ENCODE measurements at regions not wholly inside any gene's neighbourhood (a gene's known extent, or its start where the extent isn't known, plus 50 kb on each side); places are given as distances from the start of the nearest gene placed in this dataset.
"Not testable (repeated sequence)": the region's sequence is repeated elsewhere in the genome, so short reads cannot be mapped to it uniquely, and the experiment has no call there.

DNA sequence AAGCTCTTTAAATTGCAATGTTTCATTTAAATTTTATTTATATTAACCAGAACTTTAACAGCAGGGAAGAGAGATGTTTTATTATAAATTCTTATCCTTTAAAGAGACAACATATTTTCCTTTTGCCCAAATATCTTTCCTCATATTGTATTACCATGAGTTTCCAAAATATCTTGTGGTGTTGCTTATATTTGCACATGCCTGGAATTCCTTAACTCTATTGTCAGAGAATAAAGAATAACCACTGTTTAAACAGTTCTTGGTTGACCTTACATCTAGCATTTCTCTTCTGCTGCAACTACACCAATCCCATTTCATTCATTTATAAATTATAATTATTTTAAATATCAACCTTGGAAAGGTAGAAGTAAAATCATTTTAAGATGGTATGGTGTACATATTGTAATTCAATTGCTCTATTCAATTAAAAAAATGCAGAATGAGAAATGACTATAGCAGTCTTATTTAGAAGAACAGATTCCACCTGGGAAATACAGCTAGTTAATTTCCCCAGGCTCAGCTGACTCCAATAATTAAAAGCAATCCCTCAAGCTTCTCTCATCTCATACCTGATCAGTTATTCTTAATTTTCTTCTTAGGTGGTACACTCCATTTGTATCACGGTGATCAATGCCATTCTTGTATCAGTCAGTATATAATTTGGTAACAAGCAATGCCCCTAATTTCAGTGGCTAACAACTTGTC lies 923.3 kb downstream of the KCNA4 start:
- no peak for ATAC-seq (replicated peaks in 1 of 2)
- Mint-ChIP-seq H3K36me3 (ENCODE audit: insufficient read depth in 2 of 2) (no peaks in the 10 kb centered on the region), H3K27me3 (ENCODE audit: low read depth) (no peaks in the 10 kb centered on the region), H3K27ac (no peak overlapping the region), H3K4me1 (ENCODE audit: low read depth) (no peaks in the 10 kb centered on the region), H3K9me3 (peaks cover 0 to 12% of the 10 kb centered on the region in 2 donors), H3K4me3 (no peak overlapping the region)
- DNase-seq: no peak

DNA sequence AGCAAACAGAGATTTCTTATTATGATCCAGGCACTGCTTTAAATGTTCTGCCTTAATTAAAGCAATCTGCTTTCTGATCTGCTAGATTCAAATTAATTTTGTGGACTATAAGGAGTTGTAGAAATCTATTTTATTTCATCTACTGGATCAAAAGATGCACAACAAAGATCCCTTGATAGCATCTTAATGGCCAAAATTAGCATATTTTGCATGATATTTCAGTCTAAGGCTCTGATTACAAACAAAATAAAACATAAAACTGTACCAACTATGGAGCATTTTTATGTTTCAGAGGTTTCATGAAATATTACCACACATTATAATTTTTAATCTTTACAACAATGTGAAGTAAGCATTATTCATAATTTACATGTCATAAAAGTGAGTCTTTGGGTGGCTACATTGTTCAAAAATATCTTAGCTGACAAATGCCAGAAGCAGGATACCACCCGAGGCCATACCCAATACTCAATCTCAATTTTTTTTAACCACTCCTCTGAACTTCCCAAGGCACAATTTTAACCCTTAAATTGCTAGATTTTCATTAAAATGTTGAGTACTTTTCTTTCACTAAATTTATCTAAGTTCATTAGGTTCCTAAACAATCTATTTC lies 929.5 kb downstream of the KCNA4 start:
- H3K27ac Mint-ChIP-seq: no peak overlapping the region
- no peak overlapping the region for H3K4me3 Mint-ChIP-seq
- H3K27me3 Mint-ChIP-seq (ENCODE audit: low read depth): no peaks in the 10 kb centered on the region
- H3K9me3 Mint-ChIP-seq: peaks cover 2 to 8% of the 10 kb centered on the region in 2 donors
- ATAC-seq (replicated peaks in 1 of 2): no peak
- H3K4me1 Mint-ChIP-seq (ENCODE audit: low read depth): no peaks in the 10 kb centered on the region
- H3K36me3 Mint-ChIP-seq (ENCODE audit: insufficient read depth in 2 of 2): no peaks in the 10 kb centered on the region
- no peak for DNase-seq

DNA sequence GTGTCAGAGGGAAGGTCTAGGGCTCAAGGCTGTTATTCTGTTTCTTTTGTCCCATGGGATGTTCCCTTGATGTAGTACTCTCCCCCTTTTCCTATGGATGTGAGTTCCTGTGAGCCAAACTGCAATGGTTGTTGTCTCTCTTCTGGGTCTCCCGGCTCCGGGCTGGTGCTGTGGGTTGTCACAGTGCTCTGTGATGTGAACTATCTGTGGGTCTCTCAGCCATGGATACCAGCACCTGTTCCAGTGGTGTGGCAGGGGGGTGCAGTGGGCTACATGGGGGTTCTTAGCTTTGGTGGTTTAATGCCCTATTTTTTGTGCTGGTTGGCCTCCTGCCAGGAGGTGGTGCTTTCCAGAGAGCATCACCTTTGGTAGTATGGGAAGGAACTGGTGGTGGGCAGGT lies 941.1 kb downstream of the KCNA4 start:
- ATAC-seq (replicated peaks in 1 of 2): no peak
- Mint-ChIP-seq H3K9me3 (peaks cover 22 to 27% of the 10 kb centered on the region in 2 donors), H3K4me3 (no peak overlapping the region), H3K36me3 (ENCODE audit: insufficient read depth in 2 of 2) (no peaks in the 10 kb centered on the region), H3K27ac (no peak overlapping the region), H3K27me3 (ENCODE audit: low read depth) (no peaks in the 10 kb centered on the region), H3K4me1 (ENCODE audit: low read depth) (no peaks in the 10 kb centered on the region)
- DNase-seq: no peak

DNA sequence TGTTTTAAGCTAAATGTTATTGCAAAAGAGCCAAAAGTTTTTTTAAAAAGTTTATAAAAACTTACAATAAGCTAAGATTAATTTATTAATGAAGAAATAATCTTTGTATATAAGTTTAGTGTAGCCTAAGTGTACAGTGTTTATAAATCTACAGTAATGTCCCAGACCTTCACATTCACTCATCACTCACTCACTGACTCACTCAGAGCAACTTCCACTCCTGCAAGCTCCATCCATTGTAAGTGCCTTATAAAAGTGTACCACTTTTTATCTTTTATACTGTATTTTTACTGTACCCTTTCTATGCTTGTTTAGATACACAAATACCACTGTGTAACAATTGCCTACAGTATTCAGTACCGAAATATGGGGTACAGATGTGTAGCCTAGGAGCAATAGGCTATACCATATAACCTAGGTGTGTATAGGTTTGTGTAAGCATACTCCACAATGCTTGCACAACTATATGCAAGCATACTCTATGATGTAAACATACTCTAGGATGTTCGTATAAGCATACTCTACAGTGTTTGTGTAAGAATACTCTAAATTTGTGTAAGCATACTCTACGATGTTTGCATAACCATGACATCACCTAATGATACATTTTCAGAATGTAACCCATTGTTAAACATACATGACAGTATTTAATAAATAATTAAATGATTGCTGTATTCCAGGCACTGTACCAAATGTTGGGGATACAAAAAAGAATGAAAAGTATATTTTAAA lies 953.0 kb downstream of the KCNA4 start:
- DNase-seq (no peak), ATAC-seq (replicated peaks in 1 of 2) (no peak)
- no peaks in the 10 kb centered on the region for H3K27me3 Mint-ChIP-seq (ENCODE audit: low read depth)
- H3K27ac Mint-ChIP-seq: no peak overlapping the region
- H3K4me3 Mint-ChIP-seq: no peak overlapping the region
- H3K9me3 Mint-ChIP-seq: peaks cover 2 to 3% of the 10 kb centered on the region in 2 donors
- no peaks in the 10 kb centered on the region for H3K4me1 Mint-ChIP-seq (ENCODE audit: low read depth)
- H3K36me3 Mint-ChIP-seq (ENCODE audit: insufficient read depth in 2 of 2): no peaks in the 10 kb centered on the region

DNA sequence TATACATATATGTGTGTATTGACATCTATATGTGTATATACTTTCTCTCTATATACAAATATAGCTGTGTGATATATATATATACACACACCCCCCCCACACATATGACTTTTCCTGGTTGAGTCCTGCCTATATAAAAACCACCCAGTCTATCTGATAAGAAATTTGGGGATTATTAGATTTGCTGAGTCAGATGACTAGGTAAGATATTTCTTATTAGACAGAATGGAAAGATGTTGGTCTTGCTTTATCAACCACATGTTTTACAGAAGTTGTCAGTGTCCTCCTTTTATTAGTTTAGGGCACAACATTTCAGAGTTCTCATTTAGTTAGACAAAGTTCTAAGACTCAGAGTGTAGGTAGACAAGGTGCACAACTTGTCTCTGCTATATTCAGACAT lies 953.3 kb downstream of the METTL15 start:
- Mint-ChIP-seq H3K27ac (no peak overlapping the region), H3K36me3 (ENCODE audit: insufficient read depth in 2 of 2) (no peaks in the 10 kb centered on the region), H3K4me3 (no peak overlapping the region), H3K27me3 (ENCODE audit: low read depth) (no peaks in the 10 kb centered on the region), H3K4me1 (ENCODE audit: low read depth) (no peaks in the 10 kb centered on the region), H3K9me3 (peaks cover 6 to 8% of the 10 kb centered on the region in 2 donors)
- no peak for DNase-seq
- no peak for ATAC-seq (replicated peaks in 1 of 2)

DNA sequence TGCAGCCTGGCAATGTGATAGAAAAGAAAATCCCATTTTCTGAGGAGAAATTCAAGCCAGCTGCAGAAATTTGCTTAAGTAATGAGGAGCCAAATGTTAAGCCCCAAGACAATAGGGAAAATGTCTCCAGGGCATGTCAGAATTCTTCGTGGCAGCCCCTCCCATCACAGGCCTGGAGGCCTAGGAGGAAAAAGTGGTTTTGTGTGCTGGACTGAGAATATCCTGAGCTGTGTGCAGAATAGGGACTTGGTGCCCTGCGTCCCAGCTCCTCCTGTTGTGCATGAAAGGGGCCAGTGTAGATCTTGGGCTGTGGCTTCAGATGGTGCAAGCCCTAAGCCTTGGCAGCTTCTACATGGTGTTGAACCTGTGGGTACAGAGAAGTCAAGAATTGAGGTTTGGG lies 948.3 kb downstream of the METTL15 start:
- not testable (repeated sequence) for DNase-seq; H3K27ac Mint-ChIP-seq; H3K4me3 Mint-ChIP-seq; ATAC-seq (replicated peaks in 1 of 2); H3K36me3 Mint-ChIP-seq (ENCODE audit: insufficient read depth in 2 of 2); H3K4me1 Mint-ChIP-seq (ENCODE audit: low read depth); H3K27me3 Mint-ChIP-seq (ENCODE audit: low read depth)
- H3K9me3 Mint-ChIP-seq: peaks cover 10 to 11% of the 10 kb centered on the region in 2 donors

DNA sequence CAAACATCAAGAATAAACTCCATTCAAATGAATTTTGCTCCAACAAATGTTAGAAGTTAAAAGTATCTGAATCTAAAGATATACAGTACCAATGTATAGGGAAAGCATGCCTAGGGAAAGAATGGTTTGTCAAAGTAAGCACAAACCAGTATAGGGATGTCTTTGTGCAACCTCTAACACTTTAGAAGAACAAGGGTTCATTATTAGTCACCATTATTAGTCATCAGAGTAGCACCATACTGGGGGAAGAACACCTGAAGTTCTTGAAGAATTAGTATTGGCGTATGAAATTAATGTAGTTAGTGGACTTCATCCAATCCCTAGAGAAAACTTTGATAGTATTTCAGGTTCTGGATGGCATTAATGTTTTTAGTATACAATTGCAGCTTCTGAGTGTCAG lies 943.7 kb downstream of the METTL15 start:
- Mint-ChIP-seq H3K27me3 (ENCODE audit: low read depth) (no peaks in the 10 kb centered on the region), H3K9me3 (peaks cover 8 to 15% of the 10 kb centered on the region in 2 donors), H3K27ac (no peak overlapping the region), H3K36me3 (ENCODE audit: insufficient read depth in 2 of 2) (no peaks in the 10 kb centered on the region), H3K4me1 (ENCODE audit: low read depth) (no peaks in the 10 kb centered on the region), H3K4me3 (no peak overlapping the region)
- DNase-seq (no peak), ATAC-seq (replicated peaks in 1 of 2) (no peak)

DNA sequence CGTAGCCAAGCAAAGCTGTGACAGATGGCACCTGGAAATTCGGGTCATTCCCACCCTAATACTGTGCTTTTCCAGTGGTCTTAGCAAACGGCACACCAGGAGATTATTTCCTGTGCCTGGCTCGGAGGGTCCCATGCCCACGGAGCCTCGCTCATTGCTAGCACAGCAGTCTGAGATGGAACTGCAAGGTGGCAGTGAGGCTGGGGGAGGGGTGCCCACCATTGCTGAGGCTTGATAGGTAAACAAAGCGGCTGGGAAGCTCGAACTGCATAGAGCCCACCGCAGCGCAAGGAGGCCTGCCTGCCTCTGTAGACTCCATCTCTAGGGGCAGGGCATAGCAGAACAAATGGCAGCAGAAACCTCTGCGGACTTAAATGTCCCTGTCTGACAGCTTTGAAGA lies 942.8 kb downstream of the METTL15 start:
- peaks cover 7 to 13% of the 10 kb centered on the region in 2 donors for H3K9me3 Mint-ChIP-seq
- not testable (repeated sequence) for H3K27ac Mint-ChIP-seq; DNase-seq; H3K4me1 Mint-ChIP-seq (ENCODE audit: low read depth); ATAC-seq (replicated peaks in 1 of 2); H3K27me3 Mint-ChIP-seq (ENCODE audit: low read depth); H3K36me3 Mint-ChIP-seq (ENCODE audit: insufficient read depth in 2 of 2); H3K4me3 Mint-ChIP-seq

DNA sequence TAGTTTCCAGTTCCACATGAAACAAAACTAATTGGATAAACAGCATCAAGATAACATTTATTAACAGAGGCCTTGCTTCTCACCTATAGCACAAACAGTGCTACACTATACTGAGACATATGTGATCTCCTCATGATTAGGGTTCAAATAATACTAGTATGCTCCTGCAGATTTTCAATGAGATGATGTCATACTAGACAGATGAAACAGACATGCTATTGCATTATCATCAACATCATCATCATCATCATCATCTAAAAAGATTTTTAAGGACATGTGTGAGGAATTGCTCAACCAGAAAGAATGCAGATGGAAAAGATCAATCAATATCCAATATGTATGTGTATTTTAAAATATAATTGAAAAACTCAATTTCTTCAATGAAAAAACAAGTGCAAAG lies 932.3 kb downstream of the METTL15 start:
- peaks cover 2 to 4% of the 10 kb centered on the region in 2 donors for H3K36me3 Mint-ChIP-seq (ENCODE audit: insufficient read depth in 2 of 2)
- H3K4me1 Mint-ChIP-seq (ENCODE audit: low read depth): no peaks in the 10 kb centered on the region
- no peak overlapping the region for H3K27ac Mint-ChIP-seq
- no peaks in the 10 kb centered on the region for H3K27me3 Mint-ChIP-seq (ENCODE audit: low read depth)
- H3K4me3 Mint-ChIP-seq: no peak overlapping the region
- ATAC-seq (replicated peaks in 1 of 2) (no peak), DNase-seq (no peak)
- peaks cover 11 to 16% of the 10 kb centered on the region in 2 donors for H3K9me3 Mint-ChIP-seq

DNA sequence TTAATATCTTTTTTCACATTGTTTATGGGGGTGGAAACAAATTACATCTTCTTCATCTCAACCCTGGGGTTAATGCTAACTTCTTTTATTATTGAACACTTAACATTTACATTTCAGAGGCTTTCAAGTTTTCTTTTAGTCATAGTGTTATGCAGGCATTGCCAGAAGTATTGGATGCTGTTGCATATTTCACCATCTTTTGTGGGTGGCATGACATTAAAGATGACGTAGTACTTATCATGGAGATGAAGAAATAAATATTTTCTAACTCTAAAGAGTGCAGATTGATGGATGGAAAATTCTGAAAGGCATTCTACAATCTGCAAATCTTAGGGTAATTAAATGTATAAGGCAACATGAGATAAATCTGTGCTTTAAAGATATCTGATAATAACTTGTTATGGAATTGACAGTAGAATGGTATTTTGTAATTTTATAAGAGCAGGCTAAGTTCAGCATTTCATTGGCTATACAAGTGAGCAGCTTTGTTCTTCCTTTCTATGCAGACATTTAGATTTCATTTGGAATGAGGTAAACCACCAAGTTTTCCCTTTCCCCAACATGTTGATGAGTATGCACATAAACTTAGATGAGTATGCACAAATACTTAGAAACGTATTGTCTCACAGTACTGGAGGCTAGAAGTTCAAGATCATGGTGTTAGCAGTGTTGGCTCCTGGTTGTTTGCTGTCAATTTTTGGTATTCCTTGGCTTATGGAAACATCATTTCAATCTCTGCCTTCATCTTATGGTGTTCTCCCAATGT lies 924.4 kb downstream of the METTL15 start:
- Mint-ChIP-seq H3K27ac (no peak overlapping the region), H3K27me3 (ENCODE audit: low read depth) (no peaks in the 10 kb centered on the region), H3K36me3 (ENCODE audit: insufficient read depth in 2 of 2) (peaks cover 2% of the 10 kb centered on the region in 2 donors), H3K9me3 (peaks cover 15 to 20% of the 10 kb centered on the region in 2 donors), H3K4me3 (no peak overlapping the region), H3K4me1 (ENCODE audit: low read depth) (no peaks in the 10 kb centered on the region)
- ATAC-seq (replicated peaks in 1 of 2) (no peak), DNase-seq (no peak)

DNA sequence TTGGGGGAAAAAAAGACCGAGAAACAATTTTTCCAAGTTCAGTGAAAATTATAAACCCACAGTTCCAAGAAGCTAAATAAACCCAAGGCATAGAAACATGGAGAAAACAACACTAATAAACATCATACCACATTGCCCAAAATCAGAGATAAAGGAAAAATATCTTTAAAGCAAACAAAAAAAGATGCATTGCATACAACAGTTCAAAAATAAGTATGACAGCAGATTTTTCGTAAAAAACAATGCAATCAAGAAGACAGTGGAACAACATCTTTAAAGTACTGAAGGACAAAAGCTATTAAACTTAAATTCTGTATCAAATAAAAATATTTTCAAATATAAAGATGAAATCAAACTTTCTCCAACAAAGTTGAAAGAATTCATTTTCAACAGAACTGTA lies 921.3 kb downstream of the METTL15 start:
- Mint-ChIP-seq H3K36me3 (ENCODE audit: insufficient read depth in 2 of 2) (peaks cover 2% of the 10 kb centered on the region in 2 donors), H3K9me3 (peaks cover 10 to 21% of the 10 kb centered on the region in 2 donors), H3K27me3 (ENCODE audit: low read depth) (no peaks in the 10 kb centered on the region), H3K4me1 (ENCODE audit: low read depth) (no peaks in the 10 kb centered on the region), H3K4me3 (no peak overlapping the region), H3K27ac (no peak overlapping the region)
- ATAC-seq (replicated peaks in 1 of 2): no peak
- DNase-seq: no peak

DNA sequence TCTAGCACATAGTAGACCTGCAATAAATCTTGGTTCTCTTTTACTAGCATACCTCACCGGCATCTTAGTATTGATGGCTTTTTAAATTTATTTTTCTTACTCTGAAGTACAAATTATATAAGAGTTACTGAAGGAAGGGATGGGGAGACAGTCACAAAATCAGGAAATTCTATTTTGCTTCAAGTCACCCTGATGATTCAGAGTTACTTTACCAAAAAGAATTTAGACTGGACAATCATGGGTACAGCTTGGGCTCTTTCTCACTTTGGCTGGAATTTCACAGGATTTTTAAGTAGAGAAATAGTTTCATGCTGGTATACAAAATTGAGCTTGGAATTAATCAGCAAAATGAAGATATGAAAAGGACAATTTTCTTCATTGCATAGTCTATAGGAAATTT lies 919.2 kb downstream of the METTL15 start:
- no peak overlapping the region for H3K27ac Mint-ChIP-seq
- H3K9me3 Mint-ChIP-seq: peaks cover 14 to 18% of the 10 kb centered on the region in 2 donors
- no peaks in the 10 kb centered on the region for H3K4me1 Mint-ChIP-seq (ENCODE audit: low read depth)
- H3K4me3 Mint-ChIP-seq: no peak overlapping the region
- ATAC-seq (replicated peaks in 1 of 2) (no peak), DNase-seq (no peak)
- H3K36me3 Mint-ChIP-seq (ENCODE audit: insufficient read depth in 2 of 2): peaks cover 2% of the 10 kb centered on the region in 2 donors
- no peaks in the 10 kb centered on the region for H3K27me3 Mint-ChIP-seq (ENCODE audit: low read depth)

DNA sequence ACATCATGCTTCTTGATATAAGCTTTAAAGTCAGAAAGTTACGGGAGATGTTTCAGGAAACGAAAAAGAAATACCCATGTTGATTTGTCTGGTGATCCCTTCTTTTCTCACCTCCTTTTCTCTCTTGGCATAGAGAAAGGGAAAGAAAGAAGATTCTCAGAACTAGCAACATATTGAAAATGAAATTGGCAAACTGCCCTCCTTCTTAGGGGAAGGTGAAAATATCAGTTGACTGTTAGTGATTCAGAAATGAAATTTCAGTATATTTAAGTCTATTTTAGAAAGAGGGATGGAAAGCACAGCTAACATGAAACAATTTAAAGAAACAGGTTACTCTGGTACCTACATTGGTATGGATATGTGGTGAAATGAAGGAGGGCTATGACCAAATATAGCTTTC lies 918.1 kb downstream of the METTL15 start:
- Mint-ChIP-seq H3K4me1 (ENCODE audit: low read depth) (no peaks in the 10 kb centered on the region), H3K27me3 (ENCODE audit: low read depth) (no peaks in the 10 kb centered on the region), H3K27ac (no peak overlapping the region), H3K9me3 (peaks cover 18 to 19% of the 10 kb centered on the region in 2 donors), H3K36me3 (ENCODE audit: insufficient read depth in 2 of 2) (peaks cover 2 to 4% of the 10 kb centered on the region in 2 donors), H3K4me3 (no peak overlapping the region)
- DNase-seq (no peak), ATAC-seq (replicated peaks in 1 of 2) (no peak)
